ENCODE measurements at regions not wholly inside any gene's neighbourhood (a gene's known extent, or its start where the extent isn't known, plus 50 kb on each side); places are given as distances from the start of the nearest gene placed in this dataset.

GRCh38 chr13:69324090-69324886 lies 783.3 kb upstream of the ATXN8OS start:
- TF ChIP-seq CTCF (IDR thresholded peaks at IDR 0.05; ENCODE audit: insufficient read depth, low read length, poor library complexity, severe bottlenecking) (peak; percentile 16), EZH2phosphoT487 (conservative IDR thresholded peaks at IDR 0.05; ENCODE audit: low read length) (no peak)
